Heart left ventricle (tissue), 16 donors: ENCODE measurements at regions not wholly inside any gene's neighbourhood (a gene's known extent, or its start where the extent isn't known, plus 50 kb on each side); places are given as distances from the start of the nearest gene placed in this dataset.

Experiments
- ATAC-seq, 4 donors: fragments of 200-7000 bp; cut with Tn5 transposase; one replicate each; pipeline ENCODE4 v1.9.1; 2020 to 2022; ENCODE audit warnings: moderate library complexity in 4 of 4, mild to moderate bottlenecking in 3 of 4, moderate number of reproducible peaks in 1 of 4
- DNase-seq, 5 donors: peaks; one replicate each; pipeline ENCODE4 v3.0.0-alpha.2; 2020
- H3K27ac ChIP-seq, 12 donors: fragments of 200-600 bp; sonication (generic) in 4 of 12; one replicate each; pipeline versions ENCODE4 v1.5.0 to v1.8.0; 2016 to 2022; ENCODE audit warnings: mild to moderate bottlenecking in 2 of 12
- H3K27me3 ChIP-seq, 9 donors: fragments of 200-600 bp; sonication (generic) in 2 of 9; one replicate each; pipeline versions ENCODE4 v1.5.1 to v1.8.0; 2016 to 2022; ENCODE audit warnings: mild to moderate bottlenecking in 3 of 9
- H3K36me3 ChIP-seq, 9 donors: fragments of 200-600 bp; sonication (generic) in 2 of 9; one replicate each; pipeline versions ENCODE4 v1.5.0 to v1.8.0; 2018 to 2022; ENCODE audit warnings: mild to moderate bottlenecking in 2 of 9
- H3K4me1 ChIP-seq, 12 donors: fragments of 200-600 bp; sonication (generic) in 4 of 12; one replicate each; pipeline versions ENCODE4 v1.5.0 to v1.8.0; 2016 to 2022; ENCODE audit warnings: mild to moderate bottlenecking in 3 of 12
- H3K4me3 ChIP-seq, 12 donors: fragments of 200-600 bp; sonication (generic) in 4 of 12; one replicate each; pipeline versions ENCODE4 v1.5.0 to v1.8.0; 2017 to 2022; ENCODE audit warnings: mild to moderate bottlenecking in 9 of 12, moderate library complexity in 4 of 12
- H3K9me3 ChIP-seq, 12 donors: fragments of 200-600 bp; sonication (generic) in 4 of 12; one replicate each; pipeline versions ENCODE4 v1.5.0 to v1.8.0; 2016 to 2022; ENCODE audit warnings: mild to moderate bottlenecking in 1 of 12
- CTCF ChIP-seq, 12 donors: fragments of 200-600 bp; sonication (generic) in 4 of 12; IDR thresholded peaks; one replicate each; pipeline versions ENCODE4 v1.5.0 to v1.8.0; 2018 to 2022; ENCODE audit warnings: antibody characterized with exemption in 12 of 12, mild to moderate bottlenecking in 5 of 12
- POLR2A ChIP-seq, 2 donors: fragments of 450-650 bp; IDR thresholded peaks; one replicate each; pipeline ENCODE4 v1.6.1; 2017; ENCODE audit warnings: antibody characterized with exemption in 2 of 2, mild to moderate bottlenecking in 2 of 2, moderate library complexity in 2 of 2
- WGBS, 4 donors: extraction: QIAGEN DNeasy Blood & Tissue Kit in 2 of 4; methylation state at CpG; one replicate each; pipeline versions ENCODE4 v1.1.5 to v1.1.7; 2013 to 2018; 5-methylcytosine and 5-hydroxymethylcytosine counted together
- intact Hi-C, 10 donors: fragments of 100-400 bp; cut with DNase I; formaldehyde crosslinking; loops; one replicate each; pipeline versions ENCODE4 v1.11.1 to v1.14.2; 2022
- donor health status: ischemic (EF 13 %, LVEDD 7.1; RV severe dilation, severe dysfunction).
- donor health status: healthy with polysubstance abuse.
- donor health status: DM: no; HTN: yes; CAD: no.
- donor health status: DM: no; HTN: no; CAD: no.
- donor health status: ischemic (EF 25% LVEDD 6.9; RV normal size, moderate dysfunction).
- donor health status: ischemic (EF 25% LVEDD 5.7; RV mildly dilated, moderate dysfunction).
- donor health status: healthy.
- donor health status: DM: yes; HTN: yes; CAD: no.
- donor health status: ischemic (EF 35%, LVEDD 5.7; RV mildly dilated, moderate dysfunction).
- donor health status: nonischemic (EF 11% LVEDD 7.7; RV severe dilation, severe dysfunction).
- donor health status: DM: yes; HTN: yes; CAD: no.
- donor health status: PGD.
- donor health status: ischemic (EF 29% LVEDD 5.4; RV normal size, mild dysfunction).
- donor health status: nonischemic (EF 23%, LVEDD 6.1; RV moderate dilation, normal function).

- DNase-seq, result no peak
- no peak overlapping the region for H3K27ac ChIP-seq
- H3K4me3 ChIP-seq, result no peak overlapping the region
- TF ChIP-seq POLR2A (IDR thresholded peaks at IDR 0.05) (no peak), CTCF (IDR thresholded peaks at IDR 0.05) (no peak)
- intact Hi-C loops, result no loop called here
- no peaks in the 10 kb centered on the region for H3K27me3 ChIP-seq
- 75 to 84% (median 83%) methylated on average over 3 of the region's 3 CpGs for WGBS, 4 donors
- no peaks in the 10 kb centered on the region for H3K36me3 ChIP-seq
- ATAC-seq, result no peak
- no peaks in the 10 kb centered on the region for H3K9me3 ChIP-seq
- H3K4me1 ChIP-seq, result no peaks in the 10 kb centered on the region
Measured at GRCh38 chr7:108813251-108814014, 243.8 kb downstream of the DNAJB9 start.

DNA sequence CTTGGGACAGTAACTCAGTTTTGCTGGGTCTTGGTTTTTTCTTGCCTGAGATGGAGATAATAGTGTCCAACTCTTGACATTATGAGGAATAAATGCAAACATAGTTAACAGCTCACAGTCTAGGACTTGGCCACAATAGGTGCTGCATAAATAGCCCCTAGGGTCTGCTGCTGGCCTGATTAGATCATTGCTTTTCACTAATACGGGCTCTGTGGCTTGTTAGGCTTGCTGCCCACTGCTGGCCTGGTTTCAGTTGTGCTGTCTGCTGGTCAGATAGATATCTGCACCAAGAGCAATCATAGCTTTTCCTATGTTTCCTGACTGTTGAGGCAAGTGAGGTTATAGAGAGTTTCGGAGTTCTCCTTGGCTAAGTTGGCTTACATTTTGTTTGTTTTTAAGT, 246.1 kb downstream of the DNAJB9 start:
- intact Hi-C loops, result no loop called here
- Histone ChIP-seq H3K9me3 (no peaks in the 10 kb centered on the region), H3K4me1 (no peaks in the 10 kb centered on the region), H3K36me3 (no peaks in the 10 kb centered on the region), H3K4me3 (no peak overlapping the region), H3K27ac (no peak overlapping the region), H3K27me3 (no peaks in the 10 kb centered on the region)
- ATAC-seq (no peak), DNase-seq (no peak)
- WGBS, 4 donors, result 60 to 77% (median 65%) methylated on average over 2 of the region's 2 CpGs
- TF ChIP-seq CTCF (IDR thresholded peaks at IDR 0.05) (no peak), POLR2A (IDR thresholded peaks at IDR 0.05) (no peak)

- no peaks in the 10 kb centered on the region for H3K36me3 ChIP-seq
- H3K27ac ChIP-seq, result no peak overlapping the region
- no peaks in the 10 kb centered on the region for H3K27me3 ChIP-seq
- intact Hi-C loops, result no loop called here
- no peaks in the 10 kb centered on the region for H3K9me3 ChIP-seq
- 55 to 69% (median 64%) methylated on average over 2 of the region's 2 CpGs for WGBS, 4 donors
- ATAC-seq, result no peak
- no peak overlapping the region for H3K4me3 ChIP-seq
- no peak for DNase-seq
- no peak for TF ChIP-seq POLR2A (IDR thresholded peaks at IDR 0.05)
- TF ChIP-seq CTCF (IDR thresholded peaks at IDR 0.05), result no peak
- no peaks in the 10 kb centered on the region for H3K4me1 ChIP-seq
Measured at GRCh38 chr7:108818742-108819141, 249.1 kb downstream of the DNAJB9 start.

GRCh38 chr7:108824840-108825580, 255.3 kb downstream of the DNAJB9 start:
- H3K9me3 ChIP-seq, result no peaks in the 10 kb centered on the region
- no peaks in the 10 kb centered on the region for H3K36me3 ChIP-seq
- intact Hi-C loops, result no loop called here
- H3K27ac ChIP-seq, result peak overlapping the region in 1 of 12 donors; percentile 29
- peaks cover 0 to 7% (median 0%) of the 10 kb centered on the region in 12 donors for H3K4me1 ChIP-seq
- H3K4me3 ChIP-seq, result no peak overlapping the region
- TF ChIP-seq POLR2A (IDR thresholded peaks at IDR 0.05), result no peak
- no peak for TF ChIP-seq CTCF (IDR thresholded peaks at IDR 0.05)
- DNase-seq (peak in 4 of 5 donors; percentile 25 to 64 (median 42)), ATAC-seq (peak in 3 of 4 donors; percentile 58 to 94 (median 75))
- no peaks in the 10 kb centered on the region for H3K27me3 ChIP-seq
- WGBS, 4 donors, result 47 to 68% (median 59%) methylated on average over 3 of the region's 3 CpGs
